Erythroblast (primary cell): ENCODE measurements at regions not wholly inside any gene's neighbourhood (a gene's known extent, or its start where the extent isn't known, plus 50 kb on each side); places are given as distances from the start of the nearest gene placed in this dataset.

Source experiments
- DNase-seq, 2 experiments: peaks; one replicate each; lab custom pipeline; 2025; lab: John Stamatoyannopoulos, UW
- GATA1 ChIP-seq: IDR thresholded peaks from 2 replicates; pipeline ENCODE4 v1.6.1; 2011; ENCODE audit warnings: low read depth, mild to moderate bottlenecking, control low read depth, low read length, moderate library complexity
- POLR2A ChIP-seq: IDR thresholded peaks from 2 replicates; pipeline ENCODE4 v1.6.1; 2011; ENCODE audit warnings: mild to moderate bottlenecking, low read length

DNA sequence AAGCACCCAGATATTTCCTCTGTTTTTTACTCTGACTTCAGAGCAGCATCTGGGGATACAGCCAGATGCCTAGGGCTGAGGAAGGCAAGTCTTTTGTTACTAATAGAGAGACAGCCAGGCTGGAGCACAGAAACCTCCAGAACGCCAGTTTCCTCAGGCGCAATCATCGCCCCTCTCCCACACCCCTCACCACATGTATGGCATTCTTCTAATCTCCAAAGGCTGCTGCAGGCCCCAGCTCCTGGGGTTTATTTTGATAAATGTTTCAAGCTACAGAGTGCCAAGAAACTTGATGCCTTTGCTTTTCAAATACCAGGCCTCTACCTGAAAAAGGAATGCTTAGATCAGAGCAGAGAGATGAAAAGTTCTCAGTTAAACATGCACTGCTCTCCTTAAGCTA lies 283.6 kb downstream of the RBM43 start:
- TF ChIP-seq POLR2A (no peak), GATA1 (no peak)
- DNase-seq = no peak

DNA sequence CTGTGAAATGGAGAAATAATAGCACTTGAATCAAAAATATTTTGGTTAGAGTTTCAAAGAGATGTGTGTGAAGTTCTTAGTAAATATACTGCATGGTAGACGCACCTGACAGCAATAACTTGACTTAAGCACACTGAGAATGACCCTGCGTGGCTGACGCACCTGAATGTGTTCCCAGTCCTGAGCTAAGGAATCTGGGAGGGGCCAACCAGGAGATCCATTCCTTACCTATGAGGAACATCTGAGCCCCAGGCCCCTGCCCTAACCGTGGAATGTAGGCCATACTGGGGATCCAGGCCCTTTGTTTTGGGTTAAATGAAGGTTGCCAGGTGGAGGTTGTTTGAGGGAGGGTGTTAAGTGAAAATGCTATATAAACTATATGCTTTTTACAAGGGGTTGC lies 284.4 kb downstream of the RBM43 start:
- TF ChIP-seq GATA1 = no peak
- no peak for TF ChIP-seq POLR2A
- no peak for DNase-seq

DNA sequence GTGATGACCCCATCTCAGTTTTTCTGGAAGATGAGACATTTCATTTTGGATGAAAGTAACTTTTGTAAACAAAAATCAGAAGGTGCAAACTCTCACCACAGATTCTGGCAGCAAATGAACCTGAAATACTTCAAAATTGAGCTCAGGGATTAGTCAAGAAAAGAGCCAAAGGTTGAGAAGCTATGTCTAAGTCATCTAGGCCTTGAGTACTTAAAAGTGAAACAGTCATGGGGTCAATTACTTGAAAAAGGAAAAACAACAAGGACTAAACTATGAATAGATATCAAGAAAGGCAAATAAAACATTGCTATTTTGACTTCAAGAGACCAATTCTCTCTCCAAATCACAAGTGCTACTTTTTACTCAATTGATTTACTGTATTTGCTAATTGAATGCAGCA lies 285.1 kb downstream of the RBM43 start:
- DNase-seq = no peak
- TF ChIP-seq POLR2A (no peak), GATA1 (no peak)

DNA sequence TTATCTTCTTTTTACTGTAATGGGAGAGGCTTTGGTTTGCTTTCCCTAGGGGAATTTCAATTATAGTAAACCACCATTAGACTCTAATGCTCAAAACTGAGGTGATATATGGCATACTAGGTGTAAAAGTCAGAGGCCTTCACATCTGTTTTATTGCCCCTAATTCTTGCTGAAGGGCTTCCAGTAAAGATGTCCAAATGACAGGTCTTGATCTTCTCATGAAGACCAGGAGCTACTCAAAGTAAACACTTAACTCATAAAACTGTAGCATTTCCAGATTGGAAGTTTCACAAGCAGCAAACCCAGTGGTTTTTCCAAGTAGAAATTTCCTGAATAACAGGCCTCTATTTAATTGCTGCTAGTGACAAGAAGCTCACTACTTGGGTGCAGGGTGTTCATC lies 286.8 kb downstream of the RBM43 start:
- DNase-seq = no peak
- TF ChIP-seq GATA1 = no peak

DNA sequence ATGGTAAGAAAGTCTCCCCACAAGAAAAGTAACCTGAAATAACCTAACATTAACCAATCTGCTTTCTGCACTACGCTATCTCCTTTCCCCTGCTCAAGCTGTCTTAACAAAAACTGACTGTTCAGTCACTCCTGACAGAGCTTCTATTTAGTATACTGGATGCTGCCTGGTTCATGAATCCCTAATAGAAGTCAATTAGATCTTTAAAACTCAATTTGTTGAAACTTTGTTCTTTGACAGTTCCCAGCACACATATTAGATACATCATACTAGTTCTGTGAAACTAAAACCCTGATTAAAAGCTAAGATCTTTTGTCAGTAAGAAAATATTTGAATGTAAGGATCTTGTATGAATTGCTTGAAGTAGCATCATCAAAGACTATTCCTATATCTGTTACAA lies 287.4 kb downstream of the RBM43 start:
- no peak for TF ChIP-seq POLR2A
- TF ChIP-seq GATA1 = no peak
- DNase-seq = no peak

DNA sequence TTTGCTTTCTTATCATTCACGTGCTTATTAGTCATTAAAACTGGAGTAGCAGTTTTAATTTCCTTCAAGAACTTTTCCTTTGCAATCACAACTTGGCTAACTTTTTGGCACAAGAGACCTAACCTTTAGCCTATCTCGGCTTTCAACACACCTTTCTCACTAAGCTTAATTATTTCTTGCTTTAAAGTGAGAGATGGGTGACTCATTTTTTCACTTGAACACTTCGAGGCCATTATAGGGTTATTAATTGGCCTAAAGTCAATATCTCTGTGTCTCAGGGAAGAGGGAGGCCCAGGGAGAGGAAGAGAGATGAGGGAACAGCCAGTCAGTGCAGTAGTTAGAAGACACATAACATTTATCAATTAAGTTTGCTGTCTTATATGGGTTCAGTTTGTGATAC lies 289.8 kb downstream of the RBM43 start:
- no peak for DNase-seq
- TF ChIP-seq POLR2A = no peak
- TF ChIP-seq GATA1 = no peak

DNA sequence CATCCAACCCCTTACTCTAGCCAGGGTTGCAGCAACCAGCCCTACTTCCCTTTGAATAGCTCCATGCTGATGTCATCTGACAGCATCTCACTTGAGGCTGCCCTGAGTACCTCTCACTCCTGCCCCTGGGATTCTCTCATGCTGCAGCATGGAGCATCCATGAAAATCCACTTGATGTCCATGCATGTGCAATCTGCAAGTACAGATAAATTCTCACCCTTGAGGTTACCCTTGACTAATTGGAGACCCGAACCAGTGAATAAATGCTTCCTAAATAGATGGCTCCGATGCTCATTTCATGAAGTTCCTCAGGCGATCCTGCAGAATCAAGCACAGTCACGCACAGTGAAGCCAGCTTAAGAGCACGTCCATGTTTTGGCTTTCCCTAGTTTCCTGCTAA lies 298.3 kb downstream of the RBM43 start:
- TF ChIP-seq GATA1 = no peak
- no peak for TF ChIP-seq POLR2A
- no peak for DNase-seq

DNA sequence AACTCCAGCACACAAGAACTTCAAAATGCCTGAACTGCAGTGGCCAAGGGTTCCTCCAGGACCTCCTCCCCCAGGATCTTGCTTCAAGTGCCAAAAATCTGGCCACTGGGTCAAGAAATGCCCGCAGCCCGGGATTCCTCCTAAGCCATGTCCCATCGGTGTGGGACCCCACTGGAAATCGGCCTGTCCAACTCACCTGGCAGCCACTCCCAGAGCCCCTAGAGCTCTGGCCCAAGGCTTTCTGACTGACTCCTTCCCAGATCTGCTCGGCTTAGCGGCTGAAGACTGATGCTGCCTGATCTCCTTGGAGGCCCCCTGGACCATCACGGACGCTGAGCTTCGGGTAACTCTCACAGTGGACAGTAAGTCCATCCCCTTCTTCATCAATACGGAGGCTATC lies 306.4 kb downstream of the RBM43 start:
- TF ChIP-seq POLR2A = no peak
- DNase-seq = no peak

DNA sequence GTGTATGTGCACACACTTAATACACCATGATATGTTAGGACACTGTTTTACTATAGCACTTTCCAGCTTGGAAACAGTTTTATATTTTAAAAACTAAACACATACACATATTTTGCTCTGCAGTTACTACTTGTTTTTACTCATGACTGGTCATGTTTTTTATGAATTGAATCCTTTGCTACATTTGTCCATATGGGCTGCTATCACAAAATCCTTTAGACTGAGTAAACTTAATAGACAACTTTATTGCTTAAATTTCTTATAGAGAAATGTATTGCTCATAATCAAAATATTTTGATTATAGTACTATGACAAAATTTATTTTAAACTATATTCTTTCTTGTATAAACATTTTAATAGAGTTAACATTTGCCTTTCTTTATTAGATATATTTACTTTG lies 314.8 kb downstream of the RBM43 start:
- DNase-seq = no peak
- TF ChIP-seq POLR2A = no peak
- no peak for TF ChIP-seq GATA1

DNA sequence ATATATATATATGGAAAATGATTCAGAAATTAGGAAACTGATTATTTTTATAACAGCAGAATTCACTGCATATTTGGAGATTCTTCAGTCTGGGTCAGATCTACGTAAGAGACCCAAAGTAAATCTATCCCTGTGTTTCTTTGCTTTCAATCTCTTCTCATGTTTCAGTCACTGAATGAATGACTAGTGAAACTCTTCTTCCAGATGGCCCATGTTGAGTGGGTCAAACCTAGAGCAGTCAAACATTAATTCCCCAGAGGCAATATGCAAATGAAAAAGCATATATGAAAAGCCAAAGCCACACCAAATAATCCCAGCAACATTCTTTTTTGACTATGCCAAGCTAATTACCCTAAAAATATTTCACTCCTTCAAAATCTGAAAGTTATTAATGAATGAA lies 317.3 kb downstream of the RBM43 start:
- TF ChIP-seq GATA1 = no peak
- TF ChIP-seq POLR2A = no peak
- DNase-seq = no peak

DNA sequence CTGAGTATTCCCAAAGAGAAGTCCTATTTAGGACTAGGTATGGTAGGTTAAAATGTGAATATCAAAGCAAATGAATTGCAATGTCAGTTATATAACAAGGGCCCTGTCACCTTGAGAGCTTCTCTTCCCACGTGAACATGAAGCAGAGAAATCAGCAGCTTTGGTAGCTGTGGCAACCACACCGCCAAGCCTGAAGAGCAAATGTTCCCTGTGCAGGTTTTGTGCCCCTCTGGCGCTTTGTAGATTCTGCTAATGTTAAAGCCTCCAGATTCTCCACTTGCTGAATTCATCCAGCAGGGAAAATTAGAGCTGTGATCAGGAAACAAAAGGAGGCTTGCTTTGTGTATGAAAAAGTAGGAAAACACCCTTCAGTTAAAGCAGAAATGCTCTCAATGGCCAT lies 322.6 kb downstream of the RBM43 start:
- no peak for DNase-seq

DNA sequence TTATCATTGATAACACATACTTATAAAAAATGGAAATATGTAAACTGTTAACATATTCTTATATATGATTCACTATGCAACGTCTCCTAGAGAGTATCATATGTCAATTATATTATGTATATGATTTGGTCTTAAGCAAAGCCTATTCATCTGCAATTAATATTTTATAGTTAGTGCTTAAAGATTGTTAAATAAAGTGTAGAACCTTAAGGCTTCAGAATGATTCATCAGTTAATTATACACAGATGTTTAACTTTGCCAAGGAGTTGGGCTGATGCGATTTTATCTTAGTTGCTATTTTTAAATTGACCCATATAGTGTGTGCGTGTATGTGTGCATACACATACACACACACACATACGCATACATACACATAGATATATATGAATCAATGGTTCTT lies 323.1 kb downstream of the RBM43 start:
- TF ChIP-seq POLR2A = no peak
- no peak for TF ChIP-seq GATA1
- no peak for DNase-seq

More for the DNA sequence above, 322.6 kb downstream of the RBM43 start:
- no peak for TF ChIP-seq GATA1
- TF ChIP-seq POLR2A = no peak

DNA sequence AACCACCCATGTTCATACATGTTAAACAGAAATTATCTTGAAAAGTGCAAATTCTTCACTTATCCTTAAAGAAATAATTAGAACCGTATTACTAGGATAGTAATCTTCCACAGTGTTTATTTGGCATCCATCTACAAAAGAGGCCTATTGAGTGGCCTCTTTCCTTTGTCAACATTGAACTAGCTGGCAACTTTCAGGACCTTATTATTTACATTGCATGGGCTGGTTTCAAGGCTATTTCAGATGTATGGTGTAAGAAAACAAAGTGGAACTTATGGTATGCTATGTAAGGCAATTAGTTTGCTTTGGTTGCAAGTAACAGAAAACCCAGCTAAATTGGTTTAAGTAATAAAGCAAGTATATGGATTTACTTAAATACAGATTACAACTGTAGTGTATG lies 324.6 kb downstream of the RBM43 start:
- TF ChIP-seq POLR2A (no peak), GATA1 (no peak)
- no peak for DNase-seq

DNA sequence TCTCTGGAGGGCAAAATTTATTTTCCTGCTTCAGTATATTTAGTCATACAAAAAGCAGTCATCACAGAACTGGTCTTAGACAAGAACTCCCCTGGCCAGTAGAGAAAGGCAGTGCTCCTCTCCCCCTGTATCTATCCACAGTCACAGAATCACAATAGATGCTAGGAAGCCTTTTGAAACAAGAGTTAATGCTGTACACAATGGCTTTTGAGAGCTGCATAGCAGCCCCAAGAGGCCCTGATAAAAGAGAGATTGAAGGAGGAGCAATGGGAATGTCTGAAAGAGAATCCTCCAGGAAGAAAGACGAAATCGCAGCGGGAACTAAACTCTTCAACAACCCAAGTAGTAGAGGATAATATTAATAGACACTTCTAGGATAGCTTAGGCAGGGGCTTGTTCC lies 330.2 kb downstream of the RBM43 start:
- TF ChIP-seq GATA1 (no peak), POLR2A (no peak)
- DNase-seq = no peak

DNA sequence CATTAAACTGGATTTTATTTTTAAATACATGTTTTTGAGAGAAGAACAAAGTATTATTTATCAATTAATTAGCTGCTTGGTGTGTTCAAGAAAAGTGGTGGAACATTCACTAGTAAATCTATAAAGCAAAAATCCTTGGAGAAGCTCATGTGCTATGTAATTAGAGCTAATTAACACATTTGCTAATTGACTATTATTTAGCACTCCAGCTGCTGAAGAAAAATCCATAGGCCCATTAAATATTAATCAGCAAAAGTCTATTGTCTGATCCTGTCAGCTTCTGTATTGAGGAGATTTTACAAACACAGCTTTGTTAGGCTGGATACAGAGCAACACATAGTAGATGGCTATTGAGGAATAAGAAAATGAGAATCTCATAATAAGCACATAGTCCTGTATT lies 336.1 kb downstream of the RBM43 start:
- TF ChIP-seq POLR2A = no peak
- TF ChIP-seq GATA1 = no peak
- no peak for DNase-seq

DNA sequence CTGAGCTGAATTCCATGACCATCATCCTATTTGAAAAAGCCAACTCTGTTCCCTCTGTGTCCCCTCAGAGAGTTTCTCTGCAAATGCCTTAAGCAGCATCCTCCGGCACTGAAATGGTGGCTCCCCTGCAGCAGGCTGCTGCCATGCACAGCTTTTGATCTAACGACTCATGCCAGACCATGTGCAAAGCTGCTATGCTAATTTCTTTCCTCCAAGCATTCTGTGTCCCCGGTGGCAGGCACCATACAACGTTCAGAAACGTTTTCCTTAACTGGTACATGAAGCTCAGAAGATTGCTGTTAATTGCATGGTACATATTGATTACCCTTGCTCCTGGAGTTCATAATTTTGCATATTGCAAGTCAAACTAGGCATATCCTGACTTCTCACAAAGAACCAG lies 336.8 kb downstream of the RBM43 start:
- no peak for DNase-seq
- TF ChIP-seq GATA1 (no peak), POLR2A (no peak)

DNA sequence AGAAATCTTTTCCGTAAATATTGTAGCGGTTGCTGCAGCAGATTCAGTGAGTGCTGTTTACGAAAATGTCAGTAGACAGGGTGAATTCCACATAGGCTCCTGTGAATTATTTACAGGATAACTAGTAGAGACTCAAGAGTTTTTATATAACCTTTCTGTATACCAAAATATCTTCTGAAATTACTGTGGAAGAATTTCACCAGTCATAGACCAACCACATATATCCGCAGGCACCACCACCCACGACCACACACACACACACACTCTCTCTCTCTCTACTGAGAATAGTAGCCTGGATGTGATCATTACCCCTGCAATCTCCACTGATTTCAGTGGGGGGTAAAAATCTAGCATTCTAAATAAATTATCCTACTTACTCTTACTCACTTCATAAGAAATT lies 341.8 kb downstream of the RBM43 start:
- TF ChIP-seq POLR2A (no peak), GATA1 (no peak)
- DNase-seq = no peak
